Upper lobe of left lung (tissue), 6 donors: ENCODE measurements at regions not wholly inside any gene's neighbourhood (a gene's known extent, or its start where the extent isn't known, plus 50 kb on each side); places are given as distances from the start of the nearest gene placed in this dataset.

Experiments
- ATAC-seq, 2 donors: fragments of 200-7000 bp; cut with Tn5 transposase; one replicate each; pipeline ENCODE4 v1.9.1; 2022; ENCODE audit warnings: mild to moderate bottlenecking in 2 of 2, moderate library complexity in 2 of 2; ENCODE audit not compliant: low FRiP score in 2 of 2
- DNase-seq, 2 donors: peaks; one replicate each; pipeline ENCODE4 v3.0.0-alpha.2; 2019 to 2020
- H3K27ac ChIP-seq, 4 donors: fragments of 200-600 bp; sonication (generic); one replicate each; pipeline ENCODE4 v1.5.1; 2016 to 2019
- H3K27me3 ChIP-seq, 4 donors: fragments of 200-600 bp; sonication (generic); one replicate each; pipeline ENCODE4 v1.5.1; 2017 to 2019
- H3K36me3 ChIP-seq, 4 donors: fragments of 200-600 bp; sonication (generic); one replicate each; pipeline ENCODE4 v1.5.1; 2016 to 2019
- H3K4me1 ChIP-seq, 4 donors: fragments of 200-600 bp; sonication (generic); one replicate each; pipeline ENCODE4 v1.5.1; 2018 to 2019
- H3K4me3 ChIP-seq, 4 donors: fragments of 200-600 bp; sonication (generic); one replicate each; pipeline ENCODE4 v1.5.1; 2017 to 2019; ENCODE audit warnings: mild to moderate bottlenecking in 2 of 4, moderate library complexity in 1 of 4
- H3K9me3 ChIP-seq, 4 donors: fragments of 200-600 bp; sonication (generic); one replicate each; pipeline ENCODE4 v1.5.1; 2018 to 2019
- EP300 ChIP-seq, 4 donors: sonication (generic); formaldehyde crosslinking; IDR thresholded peaks; one replicate each; pipeline ENCODE4 v1.5.1; 2017; ENCODE audit warnings: antibody characterized with exemption in 4 of 4, control low read depth in 2 of 4
- POLR2A ChIP-seq, 4 donors: fragments of 450-650 bp; IDR thresholded peaks; one replicate each; pipeline ENCODE4 v1.5.1; 2016 to 2017; ENCODE audit warnings: antibody characterized with exemption in 4 of 4, mild to moderate bottlenecking in 2 of 4
- POLR2AphosphoS5 ChIP-seq, 2 donors: sonication (generic); formaldehyde crosslinking; IDR thresholded peaks; one replicate each; pipeline ENCODE4 v1.5.1; 2017; ENCODE audit warnings: antibody characterized with exemption in 2 of 2
- WGBS, 2 donors: methylation state at CpG; one replicate each; pipeline ENCODE4 v1.1.5; 2017 to 2018; 5-methylcytosine and 5-hydroxymethylcytosine counted together
- TF ChIP-seq, protein P1 (sequence below), 6 experiments: fragments of 450-650 bp in 4 of 6; fragments of 200-600 bp in 2 of 6; sonication (generic) in 2 of 6; IDR thresholded peaks; one replicate each; pipeline ENCODE4 v1.5.1; 2016 to 2019; ENCODE audit warnings: antibody characterized with exemption in 6 of 6
- donor health status: DM: no; HTN: no; CAD: no; lungs with moderate emphysema.
- donor health status: DM: no; HTN: yes; CAD: no; lungs with severe emphysema.

GRCh38 chr14:40467969-40468368, 1035.7 kb upstream of the FBXO33 start:
- ATAC-seq (no peak), DNase-seq (no peak)
- Histone ChIP-seq H3K36me3 (no peaks in the 10 kb centered on the region), H3K9me3 (no peaks in the 10 kb centered on the region), H3K4me1 (no peaks in the 10 kb centered on the region), H3K4me3 (no peak overlapping the region), H3K27me3 (no peaks in the 10 kb centered on the region), H3K27ac (no peak overlapping the region)
- TF ChIP-seq EP300 (IDR thresholded peaks at IDR 0.05) = no peak
- TF ChIP-seq, protein P1, sequence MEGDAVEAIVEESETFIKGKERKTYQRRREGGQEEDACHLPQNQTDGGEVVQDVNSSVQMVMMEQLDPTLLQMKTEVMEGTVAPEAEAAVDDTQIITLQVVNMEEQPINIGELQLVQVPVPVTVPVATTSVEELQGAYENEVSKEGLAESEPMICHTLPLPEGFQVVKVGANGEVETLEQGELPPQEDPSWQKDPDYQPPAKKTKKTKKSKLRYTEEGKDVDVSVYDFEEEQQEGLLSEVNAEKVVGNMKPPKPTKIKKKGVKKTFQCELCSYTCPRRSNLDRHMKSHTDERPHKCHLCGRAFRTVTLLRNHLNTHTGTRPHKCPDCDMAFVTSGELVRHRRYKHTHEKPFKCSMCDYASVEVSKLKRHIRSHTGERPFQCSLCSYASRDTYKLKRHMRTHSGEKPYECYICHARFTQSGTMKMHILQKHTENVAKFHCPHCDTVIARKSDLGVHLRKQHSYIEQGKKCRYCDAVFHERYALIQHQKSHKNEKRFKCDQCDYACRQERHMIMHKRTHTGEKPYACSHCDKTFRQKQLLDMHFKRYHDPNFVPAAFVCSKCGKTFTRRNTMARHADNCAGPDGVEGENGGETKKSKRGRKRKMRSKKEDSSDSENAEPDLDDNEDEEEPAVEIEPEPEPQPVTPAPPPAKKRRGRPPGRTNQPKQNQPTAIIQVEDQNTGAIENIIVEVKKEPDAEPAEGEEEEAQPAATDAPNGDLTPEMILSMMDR (IDR thresholded peaks at IDR 0.05) = no peak
- TF ChIP-seq POLR2AphosphoS5 (IDR thresholded peaks at IDR 0.05) = no peak
- TF ChIP-seq POLR2A (IDR thresholded peaks at IDR 0.05) = no peak
- 71 to 89% methylated on average over 1 of the region's 1 CpG for WGBS, 2 donors

- TF ChIP-seq, protein P1 (IDR thresholded peaks at IDR 0.05) = no peak
- TF ChIP-seq POLR2A (IDR thresholded peaks at IDR 0.05) (no peak), EP300 (IDR thresholded peaks at IDR 0.05) (no peak), POLR2AphosphoS5 (IDR thresholded peaks at IDR 0.05) (no peak)
- H3K9me3 ChIP-seq = no peaks in the 10 kb centered on the region
- 95 to 100% methylated on average over 2 of the region's 2 CpGs for WGBS, 2 donors
- ATAC-seq (no peak), DNase-seq (no peak)
- H3K4me1 ChIP-seq = no peaks in the 10 kb centered on the region
- H3K27ac ChIP-seq = no peak overlapping the region
- H3K36me3 ChIP-seq = no peaks in the 10 kb centered on the region
- no peak overlapping the region for H3K4me3 ChIP-seq
- H3K27me3 ChIP-seq = no peaks in the 10 kb centered on the region
Measured at GRCh38 chr14:40464531-40464930, 1032.3 kb upstream of the FBXO33 start.

GRCh38 chr14:40463886-40464285, 1031.7 kb upstream of the FBXO33 start:
- Histone ChIP-seq H3K4me3 (no peak overlapping the region), H3K27me3 (no peaks in the 10 kb centered on the region), H3K36me3 (no peaks in the 10 kb centered on the region), H3K27ac (no peak overlapping the region), H3K9me3 (no peaks in the 10 kb centered on the region), H3K4me1 (no peaks in the 10 kb centered on the region)
- DNase-seq (peak in 1 of 2 donors; percentile 34), ATAC-seq (no peak)
- 88 to 96% methylated on average over 6 of the region's 6 CpGs for WGBS, 2 donors
- no peak for TF ChIP-seq POLR2A (IDR thresholded peaks at IDR 0.05)
- no peak for TF ChIP-seq EP300 (IDR thresholded peaks at IDR 0.05)
- TF ChIP-seq, protein P1 (IDR thresholded peaks at IDR 0.05) = no peak
- TF ChIP-seq POLR2AphosphoS5 (IDR thresholded peaks at IDR 0.05) = no peak

GRCh38 chr14:40452674-40453073, 1020.4 kb upstream of the FBXO33 start:
- no peaks in the 10 kb centered on the region for H3K36me3 ChIP-seq
- H3K4me3 ChIP-seq = no peak overlapping the region
- no peak overlapping the region for H3K27ac ChIP-seq
- no peaks in the 10 kb centered on the region for H3K9me3 ChIP-seq
- TF ChIP-seq POLR2AphosphoS5 (IDR thresholded peaks at IDR 0.05) = no peak
- TF ChIP-seq EP300 (IDR thresholded peaks at IDR 0.05) = no peak
- H3K27me3 ChIP-seq = no peaks in the 10 kb centered on the region
- no peak for ATAC-seq
- H3K4me1 ChIP-seq = no peaks in the 10 kb centered on the region
- DNase-seq = no peak
- 96 to 98% methylated on average over 1 of the region's 1 CpG for WGBS, 2 donors

GRCh38 chr14:40447017-40447416, 1014.8 kb upstream of the FBXO33 start:
- Histone ChIP-seq H3K36me3 (no peaks in the 10 kb centered on the region), H3K4me3 (no peak overlapping the region), H3K27ac (no peak overlapping the region), H3K27me3 (no peaks in the 10 kb centered on the region), H3K4me1 (no peaks in the 10 kb centered on the region), H3K9me3 (no peaks in the 10 kb centered on the region)
- TF ChIP-seq, protein P1 (IDR thresholded peaks at IDR 0.05) = no peak
- TF ChIP-seq POLR2A (IDR thresholded peaks at IDR 0.05) = no peak
- 93 to 98% methylated on average over 3 of the region's 3 CpGs for WGBS, 2 donors
- no peak for ATAC-seq
- no peak for DNase-seq
